A549 (cell line): ENCODE measurements at regions not wholly inside any gene's neighbourhood (a gene's known extent, or its start where the extent isn't known, plus 50 kb on each side); places are given as distances from the start of the nearest gene placed in this dataset.

Experiments used
- ATAC-seq, 2 experiments: fragments of 200-7000 bp in 1 of 2; fragments of >200 bp in 1 of 2; cut with Nextera tagmentation in 1 of 2; cut with Tn5 transposase in 1 of 2; 3 replicates each; pipeline versions ENCODE4 v1.8.0 to v1.9.1; 2018 to 2020; ENCODE audit warnings: mild to moderate bottlenecking in 1 of 2, moderate library complexity in 1 of 2
- CTCF ChIA-PET: fragments of 300-600 bp; sonication (Branson Sonifier 250); formaldehyde crosslinking; extraction: SDS; loops from one replicate; lab custom pipeline; 2021; ENCODE audit warnings: antibody characterized with exemption, inconsistent platforms; lab: Yijun Ruan, JAX
- POLR2A ChIA-PET: fragments of 350-600 bp; formaldehyde crosslinking; extraction: SDS; loops from one replicate; lab custom pipeline; 2021; ENCODE audit warnings: antibody characterized with exemption, inconsistent platforms; lab: Yijun Ruan, JAX
- DNase-seq, 2 experiments: peaks; one replicate each; pipeline versions ENCODE4 v3.0.0 to v3.0.0-alpha.2; 2011 to 2016; ENCODE audit warnings: low read depth in 1 of 2, low spot score in 1 of 2
- FAIRE-seq: peaks from 2 replicates; lab custom pipeline; 2011; peaks lifted over from hg19 to GRCh38; lab: Jason Lieb, UNC
- H3K27ac ChIP-seq, 2 experiments: fragments of >200 bp; sonication (Bioruptor Twin); formaldehyde crosslinking; 3 replicates each; pipeline ENCODE4 v1.5.1; 2016 to 2017
- H3K4me1 ChIP-seq: fragments of >200 bp; sonication (Bioruptor Twin); formaldehyde crosslinking; 3 replicates; pipeline ENCODE4 v1.6.1; 2016
- H3K4me2 ChIP-seq: fragments of >200 bp; sonication (Bioruptor Twin); formaldehyde crosslinking; 3 replicates; pipeline ENCODE4 v1.6.1; 2016
- H3K4me3 ChIP-seq: fragments of >200 bp; sonication (Bioruptor Twin); formaldehyde crosslinking; 3 replicates; pipeline ENCODE4 v1.5.1; 2016
- H3K9me3 ChIP-seq: fragments of >200 bp; sonication (Bioruptor Twin); formaldehyde crosslinking; 3 replicates; pipeline ENCODE4 v1.6.1; 2016
- BCL3 ChIP-seq: fragments of >200 bp; sonication (Bioruptor Twin); formaldehyde crosslinking; IDR thresholded peaks from 3 replicates; pipeline ENCODE4 v1.6.1; 2016
- CBX8 ChIP-seq: fragments of 200-600 bp; sonication (generic); IDR thresholded peaks from 2 replicates; pipeline ENCODE4 v1.6.1; 2016
- CEBPB ChIP-seq, 2 experiments: fragments of >200 bp in 1 of 2; sonication (Bioruptor Twin) in 1 of 2; formaldehyde crosslinking in 1 of 2; IDR thresholded peaks; 2 replicates each; pipeline ENCODE4 v1.6.1; 2012 to 2016
- CHD4 ChIP-seq: fragments of 200-600 bp; sonication (generic); IDR thresholded peaks from 2 replicates; pipeline ENCODE4 v1.6.1; 2016; ENCODE audit warnings: antibody characterized with exemption, mild to moderate bottlenecking, borderline replicate concordance
- ELK1 ChIP-seq: fragments of 150-350 bp; IDR thresholded peaks from 2 replicates; pipeline ENCODE4 v1.6.1; 2014; ENCODE audit warnings: low read depth, mild to moderate bottlenecking, low read length
- FOSL2 ChIP-seq, 2 experiments: fragments of 450-650 bp in 1 of 2; fragments of >200 bp in 1 of 2; sonication (Bioruptor Twin) in 1 of 2; formaldehyde crosslinking; IDR thresholded peaks; 2 replicates each; pipeline versions ENCODE4 v1.5.0 to v1.6.1; 2016 to 2020; ENCODE audit warnings: mild to moderate bottlenecking in 1 of 2, moderate library complexity in 1 of 2
- HES2 ChIP-seq: fragments of >200 bp; sonication (Bioruptor Twin); formaldehyde crosslinking; IDR thresholded peaks from 2 replicates; pipeline ENCODE4 v1.6.1; 2016
- HOXB13 ChIP-seq: fragments of 250-450 bp; sonication (Bioruptor Pico); IDR thresholded peaks from 2 replicates; pipeline ENCODE4 v1.5.0; 2020; ENCODE audit warnings: low read depth, mild to moderate bottlenecking, moderate library complexity
- KDM1A ChIP-seq: fragments of 200-600 bp; sonication (generic); IDR thresholded peaks from 2 replicates; pipeline ENCODE4 v1.6.1; 2016; ENCODE audit warnings: low read depth, mild to moderate bottlenecking
- MAZ ChIP-seq: fragments of 150-350 bp; IDR thresholded peaks from 2 replicates; pipeline ENCODE4 v1.6.1; 2014; ENCODE audit warnings: antibody characterized with exemption, low read depth, low read length, borderline replicate concordance
- MYC ChIP-seq: IDR thresholded peaks from 2 replicates; pipeline ENCODE4 v1.6.1; 2012; ENCODE audit warnings: mild to moderate bottlenecking, inconsistent platforms, low read length, improper control_type of control experiment, borderline replicate concordance
- NFE2L2 ChIP-seq: fragments of 150-350 bp; conservative IDR thresholded peaks from 2 replicates; pipeline ENCODE4 v1.6.1; 2014; ENCODE audit warnings: low read length
- NPAS2 ChIP-seq: fragments of 250-450 bp; sonication (Bioruptor Pico); IDR thresholded peaks from 2 replicates; pipeline ENCODE4 v1.8.0; 2022; ENCODE audit warnings: mild to moderate bottlenecking, moderate library complexity, borderline replicate concordance
- PHF8 ChIP-seq: fragments of 200-600 bp; sonication (generic); IDR thresholded peaks from 2 replicates; pipeline ENCODE4 v1.6.1; 2016; ENCODE audit warnings: low read depth, mild to moderate bottlenecking, antibody characterized with exemption, moderate library complexity, borderline replicate concordance
- POLR2AphosphoS2 ChIP-seq: conservative IDR thresholded peaks from 2 replicates; pipeline ENCODE4 v1.6.1; 2012; ENCODE audit warnings: low read length, improper control_type of control experiment, inconsistent platforms
- RARB ChIP-seq: fragments of 250-450 bp; sonication (Bioruptor Pico); IDR thresholded peaks from 2 replicates; pipeline ENCODE4 v1.8.0; 2021; ENCODE audit warnings: mild to moderate bottlenecking, moderate library complexity
- RFX5 ChIP-seq: fragments of 450-650 bp; IDR thresholded peaks from 2 replicates; pipeline ENCODE4 v1.7.1; 2014; ENCODE audit warnings: antibody characterized with exemption, mild to moderate bottlenecking, moderate library complexity
- RNF2 ChIP-seq: fragments of 200-600 bp; sonication (generic); IDR thresholded peaks from 2 replicates; pipeline ENCODE4 v1.6.1; 2016; ENCODE audit warnings: low read depth, mild to moderate bottlenecking, antibody characterized with exemption, moderate library complexity, borderline replicate concordance
- TP53 ChIP-seq: fragments of 250-450 bp; sonication (Bioruptor Pico); IDR thresholded peaks from 2 replicates; pipeline ENCODE4 v1.5.0; 2021; ENCODE audit warnings: mild to moderate bottlenecking, moderate library complexity
- USF2 ChIP-seq: fragments of 450-650 bp; IDR thresholded peaks from 2 replicates; pipeline ENCODE4 v1.6.1; 2014; ENCODE audit warnings: antibody characterized with exemption
- ZNF302 ChIP-seq: fragments of 250-450 bp; sonication (Bioruptor Pico); IDR thresholded peaks from 2 replicates; pipeline ENCODE4 v1.9.0; 2021; ENCODE audit warnings: inconsistent platforms, mild to moderate bottlenecking, moderate library complexity
- WGBS: methylation state at CpG from one replicate; pipeline ENCODE4 v1.1.6; 2017; ENCODE audit errors: missing lambda C conversion rate; 5-methylcytosine and 5-hydroxymethylcytosine counted together

GRCh38 chr3:99400352-99400751, 238.0 kb upstream of the COL8A1 start:
- DNase-seq = no peak
- WGBS = 1% methylated on average over 2 of the region's 2 CpGs
- H3K4me1 ChIP-seq = no peaks in the 10 kb centered on the region
- H3K9me3 ChIP-seq = no peaks in the 10 kb centered on the region
- H3K4me2 ChIP-seq = no peak overlapping the region
- POLR2A ChIA-PET = no interaction called here
- no peak for TF ChIP-seq CEBPB (IDR thresholded peaks at IDR 0.05)
- TF ChIP-seq POLR2AphosphoS2 = no peak
- TF ChIP-seq USF2 = no peak
- no peak for TF ChIP-seq TP53 (CRISPR knock-in tag)
- no peak for TF ChIP-seq FOSL2 (IDR thresholded peaks at IDR 0.05)
- TF ChIP-seq FOSL2 (CRISPR knock-in tag; IDR thresholded peaks at IDR 0.05) = no peak
- no peak for TF ChIP-seq RARB (CRISPR knock-in tag)
- no peak for TF ChIP-seq ELK1
- TF ChIP-seq CBX8 = no peak
- no peak for TF ChIP-seq BCL3
- TF ChIP-seq PHF8 = no peak
- TF ChIP-seq NFE2L2 = no peak
- H3K27ac ChIP-seq = no peak overlapping the region
- CTCF ChIA-PET = no interaction called here
- H3K4me3 ChIP-seq = no peak overlapping the region
- no peak for ATAC-seq
- FAIRE-seq = no peak

GRCh38 chr3:99396651-99397275, 241.6 kb upstream of the COL8A1 start:
- Histone ChIP-seq H3K4me1 (no peaks in the 10 kb centered on the region), H3K9me3 (no peaks in the 10 kb centered on the region), H3K4me2 (no peak overlapping the region), H3K4me3 (no peak overlapping the region), H3K27ac (no peak overlapping the region)
- 15% methylated on average over 3 of the region's 3 CpGs for whole genome bisulfite sequencing
- ATAC-seq (no peak), FAIRE-seq (no peak), DNase-seq (no peak)
- TF ChIP-seq NPAS2 (CRISPR knock-in tag) (no peak), CHD4 (no peak), HOXB13 (no peak), KDM1A (no peak), CEBPB (IDR thresholded peaks at IDR 0.05) (no peak), TP53 (CRISPR knock-in tag) (no peak), MYC (no peak), ZNF302 (CRISPR knock-in tag) (no peak), MAZ (no peak), RNF2 (no peak), HES2 (no peak), ELK1 (no peak), RFX5 (no peak)
- POLR2A ChIA-PET = no interaction called here
- CTCF ChIA-PET = no interaction called here
